ENCODE measurements at regions not wholly inside any gene's neighbourhood (a gene's known extent, or its start where the extent isn't known, plus 50 kb on each side); places are given as distances from the start of the nearest gene placed in this dataset.
A peak's percentile ranks its signal among the peaks of the same experiment; 100 is the strongest.

DNA sequence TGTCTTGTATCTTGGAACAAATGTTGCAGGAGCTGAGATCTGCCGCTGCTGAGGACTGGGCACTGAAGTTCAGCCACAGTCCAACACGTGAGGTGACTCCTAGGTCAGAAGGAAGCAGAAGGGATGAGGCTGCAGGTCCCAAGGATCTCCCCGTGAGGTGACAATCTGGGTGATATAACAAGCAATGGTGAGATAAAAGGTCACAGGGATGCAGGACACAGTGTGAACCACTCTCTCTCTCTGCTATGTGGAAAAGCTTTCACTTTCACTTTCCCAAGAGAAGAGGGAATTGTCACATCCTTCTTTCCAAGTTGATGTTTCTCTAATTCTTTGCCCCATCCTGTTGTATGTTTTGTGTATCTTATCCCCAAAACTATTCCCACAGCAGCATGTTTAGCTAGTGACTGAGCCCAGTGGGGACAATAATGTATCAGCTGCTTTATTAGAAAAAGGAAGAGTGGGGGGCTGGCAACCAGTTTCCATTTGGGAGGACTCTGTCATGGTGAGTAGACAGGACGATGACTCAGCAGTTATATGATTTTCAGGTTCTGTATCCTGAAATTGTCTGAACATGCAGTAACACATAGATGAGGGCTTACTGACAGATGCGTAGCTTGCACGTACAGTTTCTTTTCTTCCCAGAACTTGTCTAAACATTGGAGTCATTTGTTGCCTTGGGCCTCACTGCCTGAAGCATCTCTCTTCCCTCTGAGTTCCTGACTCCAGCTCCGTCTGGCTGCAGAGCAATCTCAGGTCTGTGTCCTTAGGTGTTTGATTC is 1415.8 kb upstream of the TENM3 start:
- peak overlapping the region in 1 of 12 donors; percentile 17 for H3K27ac ChIP-seq
- TF ChIP-seq POLR2A (IDR thresholded peaks at IDR 0.05) (no peak), CTCF (IDR thresholded peaks at IDR 0.05) (no peak)

GRCh38 chr4:180828455-180829018 is 1414.7 kb upstream of the TENM3 start:
- Histone ChIP-seq H3K27me3 (no peaks in the 10 kb centered on the region), H3K9me3 (peaks cover 0 to 6% (median 0%) of the 10 kb centered on the region in 12 donors), H3K4me1 (peaks cover 0 to 13% (median 0%) of the 10 kb centered on the region in 12 donors), H3K4me3 (no peak overlapping the region), H3K27ac (no peak overlapping the region), H3K36me3 (no peaks in the 10 kb centered on the region)
- ATAC-seq (no peak), DNase-seq (no peak)
- 4 to 11% (median 8%) methylated on average over 2 of the region's 2 CpGs for WGBS, 4 donors
- peak; percentile 23 to 76 (median 54) for TF ChIP-seq CTCF (IDR thresholded peaks at IDR 0.05)
- TF ChIP-seq POLR2A (IDR thresholded peaks at IDR 0.05), result no peak
- intact Hi-C loops (cut with DNase I), result no loop called here

More for the DNA sequence above, 1415.8 kb upstream of the TENM3 start:
- H3K9me3 ChIP-seq, result peaks cover 0 to 6% (median 0%) of the 10 kb centered on the region in 12 donors
- H3K36me3 ChIP-seq, result no peaks in the 10 kb centered on the region
- intact Hi-C loops (cut with DNase I), result no loop called here
- peak overlapping the region in 10 of 12 donors; percentile 26 to 62 (median 41) for H3K4me3 ChIP-seq
- no peaks in the 10 kb centered on the region for H3K27me3 ChIP-seq
- H3K4me1 ChIP-seq, result peaks cover 0 to 13% (median 0%) of the 10 kb centered on the region in 12 donors
- 55 to 58% (median 57%) methylated on average over 7 of the region's 7 CpGs for WGBS, 4 donors
- no peak for DNase-seq
- peak in 1 of 4 donors; percentile 59 for ATAC-seq

- 48 to 55% (median 51%) methylated on average over 3 of the region's 3 CpGs for WGBS, 4 donors
- Histone ChIP-seq H3K27ac (no peak overlapping the region), H3K4me3 (no peak overlapping the region), H3K36me3 (no peaks in the 10 kb centered on the region), H3K4me1 (peaks cover 0 to 7% (median 0%) of the 10 kb centered on the region in 12 donors), H3K9me3 (no peaks in the 10 kb centered on the region), H3K27me3 (no peaks in the 10 kb centered on the region)
- ATAC-seq, result no peak
- DNase-seq, result no peak
- intact Hi-C loops (cut with DNase I), result no loop called here
- TF ChIP-seq CTCF (IDR thresholded peaks at IDR 0.05) (no peak), POLR2A (IDR thresholded peaks at IDR 0.05) (no peak)
These were observed 1411.1 kb upstream of the TENM3 start for GRCh38 chr4:180832073-180832472.

- DNase-seq, result no peak
- H3K27me3 ChIP-seq, result no peaks in the 10 kb centered on the region
- no peak overlapping the region for H3K4me3 ChIP-seq
- ATAC-seq, result no peak
- no peak overlapping the region for H3K27ac ChIP-seq
- H3K36me3 ChIP-seq, result no peaks in the 10 kb centered on the region
- H3K9me3 ChIP-seq, result no peaks in the 10 kb centered on the region
- intact Hi-C loops (cut with DNase I), result no loop called here
- TF ChIP-seq POLR2A (IDR thresholded peaks at IDR 0.05), result no peak
- TF ChIP-seq CTCF (IDR thresholded peaks at IDR 0.05), result peak in 1 of 12 donors; percentile 4
- WGBS, 4 donors, result 56 to 63% (median 62%) methylated on average over 7 of the region's 7 CpGs
- no peaks in the 10 kb centered on the region for H3K4me1 ChIP-seq
These were observed 1403.1 kb upstream of the TENM3 start for GRCh38 chr4:180840142-180840541.

All from heart left ventricle (tissue), 16 donors.